ENCODE measurements at regions not wholly inside any gene's neighbourhood (a gene's known extent, or its start where the extent isn't known, plus 50 kb on each side); places are given as distances from the start of the nearest gene placed in this dataset.

GRCh38 chrX:40243755-40244515 lies 146.2 kb upstream of the BCOR start:
- no peak for DNase-seq (ENCODE audit: low read depth in 1 of 2, low spot score in 1 of 2)
- H3K4me3 ChIP-seq (replicated peaks; ENCODE audit: insufficient read depth, low read length): no peak overlapping the region
- no peak for TF ChIP-seq REST (IDR thresholded peaks at IDR 0.05; ENCODE audit: insufficient replicate concordance, low read depth)
- TF ChIP-seq POLR2AphosphoS5 (IDR thresholded peaks at IDR 0.05; ENCODE audit: low read depth): no peak
- no peak for TF ChIP-seq SPI1 (IDR thresholded peaks at IDR 0.05; ENCODE audit: borderline replicate concordance, low read depth)
- TF ChIP-seq GABPA (IDR thresholded peaks at IDR 0.05; ENCODE audit: low read depth): no peak
- TF ChIP-seq CTCF (IDR thresholded peaks at IDR 0.05; ENCODE audit: insufficient read depth, low read length): no peak
- no peaks in the 10 kb centered on the region for H3K27me3 ChIP-seq (ENCODE audit: insufficient read depth, poor library complexity, severe bottlenecking)
- H3K27ac ChIP-seq (replicated peaks): no peak overlapping the region

DNA sequence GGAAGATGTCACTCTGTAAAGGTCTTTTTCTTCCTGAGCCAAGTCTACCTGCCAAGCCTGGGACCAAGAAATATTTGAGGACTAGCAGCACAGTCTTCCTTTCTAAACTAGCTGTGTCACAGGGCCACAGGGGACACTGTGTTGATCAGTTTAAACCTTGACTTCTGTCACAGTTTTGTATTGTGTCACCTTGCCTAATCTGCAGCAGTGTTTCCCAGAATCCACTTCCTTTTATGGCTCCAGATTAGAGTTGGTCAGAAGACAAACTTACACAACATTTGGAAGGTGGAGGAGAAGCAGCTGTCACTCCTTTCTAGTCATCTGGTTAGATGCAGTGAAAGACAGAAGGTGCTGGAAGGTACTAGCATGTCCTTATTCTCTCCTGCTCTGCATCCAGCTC lies 143.1 kb upstream of the BCOR start:
- Histone ChIP-seq H3K4me3 (replicated peaks; ENCODE audit: insufficient read depth, low read length) (no peak overlapping the region), H3K27ac (replicated peaks) (no peak overlapping the region), H3K27me3 (ENCODE audit: insufficient read depth, poor library complexity, severe bottlenecking) (no peaks in the 10 kb centered on the region)
- no peak for TF ChIP-seq GABPA (IDR thresholded peaks at IDR 0.05; ENCODE audit: low read depth)
- TF ChIP-seq REST (IDR thresholded peaks at IDR 0.05; ENCODE audit: insufficient replicate concordance, low read depth): no peak
- peak; percentile 65 for TF ChIP-seq SPI1 (IDR thresholded peaks at IDR 0.05; ENCODE audit: borderline replicate concordance, low read depth)
- no peak for TF ChIP-seq POLR2AphosphoS5 (IDR thresholded peaks at IDR 0.05; ENCODE audit: low read depth)
- TF ChIP-seq CTCF (IDR thresholded peaks at IDR 0.05; ENCODE audit: insufficient read depth, low read length): no peak
- peak; percentile 37 to 61 for DNase-seq (ENCODE audit: low read depth in 1 of 2, low spot score in 1 of 2)

DNA sequence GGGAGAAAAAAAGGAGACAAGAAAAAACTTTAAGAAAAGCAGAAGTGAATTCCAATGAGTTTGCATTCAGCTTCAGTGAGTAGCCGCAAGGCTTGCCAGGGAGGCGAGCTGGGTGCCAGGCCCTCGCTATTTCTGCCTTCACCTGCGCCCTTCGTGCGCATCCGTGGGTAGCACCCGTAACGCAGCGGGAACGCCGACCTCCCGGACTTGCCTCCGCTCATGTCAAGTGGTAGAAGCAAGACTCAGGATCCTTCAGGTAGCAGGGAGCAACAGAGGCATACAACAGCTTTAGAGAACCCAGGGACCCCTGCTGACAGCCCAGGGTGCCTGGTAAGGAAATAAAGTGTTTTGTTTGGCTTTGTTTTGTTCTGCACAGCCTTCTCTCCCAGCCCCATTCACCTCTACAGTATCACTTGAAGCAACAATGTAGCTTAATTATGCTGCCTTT lies 140.0 kb upstream of the BCOR start:
- Histone ChIP-seq H3K27ac (replicated peaks) (no peak overlapping the region), H3K27me3 (ENCODE audit: insufficient read depth, poor library complexity, severe bottlenecking) (no peaks in the 10 kb centered on the region), H3K4me3 (replicated peaks; ENCODE audit: insufficient read depth, low read length) (no peak overlapping the region)
- TF ChIP-seq POLR2AphosphoS5 (IDR thresholded peaks at IDR 0.05; ENCODE audit: low read depth): no peak
- TF ChIP-seq SPI1 (IDR thresholded peaks at IDR 0.05; ENCODE audit: borderline replicate concordance, low read depth): peak; percentile 82
- no peak for TF ChIP-seq GABPA (IDR thresholded peaks at IDR 0.05; ENCODE audit: low read depth)
- TF ChIP-seq REST (IDR thresholded peaks at IDR 0.05; ENCODE audit: insufficient replicate concordance, low read depth): no peak
- TF ChIP-seq CTCF (IDR thresholded peaks at IDR 0.05; ENCODE audit: insufficient read depth, low read length): no peak
- DNase-seq (ENCODE audit: low read depth in 1 of 2, low spot score in 1 of 2): peak in 1 of 2 experiments; percentile 20
